HG02885 (cell line): ENCODE measurements at regions not wholly inside any gene's neighbourhood (a gene's known extent, or its start where the extent isn't known, plus 50 kb on each side); places are given as distances from the start of the nearest gene placed in this dataset.
"Not testable (repeated sequence)": the region's sequence is repeated elsewhere in the genome, so short reads cannot be mapped to it uniquely, and the experiment has no call there.

Experiments
- ATAC-seq: cut with Tn5 transposase; IDR thresholded peaks from one replicate; pipeline ENCODE4 v1.9.1; 2021; ENCODE audit warnings: mild to moderate bottlenecking; ENCODE audit not compliant: unreplicated experiment, poor library complexity

- ATAC-seq, result no peak
Observed at GRCh38 chr18:66931010-66931409, 327.1 kb upstream of the CDH19 start.

- no peak for ATAC-seq
Observed at GRCh38 chr18:66916834-66917233, 312.9 kb upstream of the CDH19 start.

- ATAC-seq, result no peak
Observed at GRCh38 chr18:66900837-66901236, 296.9 kb upstream of the CDH19 start.

- no peak for ATAC-seq
Observed at GRCh38 chr18:66895631-66896030, 291.7 kb upstream of the CDH19 start.

GRCh38 chr18:66894851-66895250 is 291.0 kb upstream of the CDH19 start:
- no peak for ATAC-seq

GRCh38 chr18:66892388-66892787 is 288.5 kb upstream of the CDH19 start:
- ATAC-seq, result not testable (repeated sequence)

GRCh38 chr18:66874812-66875474 is 271.1 kb upstream of the CDH19 start:
- ATAC-seq, result no peak

GRCh38 chr18:66874375-66874774 is 270.5 kb upstream of the CDH19 start:
- no peak for ATAC-seq

- ATAC-seq, result no peak
Observed at GRCh38 chr18:66873899-66874298, 270.0 kb upstream of the CDH19 start.

- ATAC-seq, result peak; percentile 41
Observed at GRCh38 chr18:66872277-66872676, 268.4 kb upstream of the CDH19 start.

- ATAC-seq, result no peak
Observed at GRCh38 chr18:66867653-66868052, 263.8 kb upstream of the CDH19 start.

GRCh38 chr18:66866427-66866940 is 262.6 kb upstream of the CDH19 start:
- not testable (repeated sequence) for ATAC-seq

- ATAC-seq, result no peak
Observed at GRCh38 chr18:66838340-66838987, 234.6 kb upstream of the CDH19 start.

GRCh38 chr18:66833646-66834045 is 229.8 kb upstream of the CDH19 start:
- no peak for ATAC-seq

GRCh38 chr18:66826211-66826610 is 222.3 kb upstream of the CDH19 start:
- no peak for ATAC-seq

- ATAC-seq, result no peak
Observed at GRCh38 chr18:66825347-66825746, 221.5 kb upstream of the CDH19 start.

GRCh38 chr18:66819235-66819634 is 215.3 kb upstream of the CDH19 start:
- ATAC-seq, result no peak

GRCh38 chr18:66813138-66813537 is 209.2 kb upstream of the CDH19 start:
- ATAC-seq, result no peak

- no peak for ATAC-seq
Observed at GRCh38 chr18:66795051-66795450, 191.2 kb upstream of the CDH19 start.

- ATAC-seq, result no peak
Observed at GRCh38 chr18:66792466-66792865, 188.6 kb upstream of the CDH19 start.

GRCh38 chr18:66780609-66781008 is 176.7 kb upstream of the CDH19 start:
- ATAC-seq, result no peak

- no peak for ATAC-seq
Observed at GRCh38 chr18:66778048-66778447, 174.2 kb upstream of the CDH19 start.
